NB4 (cell line): ENCODE measurements at regions not wholly inside any gene's neighbourhood (a gene's known extent, or its start where the extent isn't known, plus 50 kb on each side); places are given as distances from the start of the nearest gene placed in this dataset.

ENCODE experiments used
- CTCF ChIP-seq: IDR thresholded peaks from one replicate; pipeline ENCODE4 v1.5.1; 2012; ENCODE audit warnings: low read depth, low read length
- POLR2A ChIP-seq: IDR thresholded peaks from 2 replicates; pipeline ENCODE4 v1.6.1; 2011; ENCODE audit warnings: mild to moderate bottlenecking; ENCODE audit not compliant: insufficient read length; ENCODE audit errors: extremely low read depth

GRCh38 chr2:215613280-215613679 lies 177.4 kb upstream of the FN1 start:
- TF ChIP-seq POLR2A, result no peak
- TF ChIP-seq CTCF, result no peak
